Left ventricle myocardium inferior (tissue), 1 donor: ENCODE measurements at regions not wholly inside any gene's neighbourhood (a gene's known extent, or its start where the extent isn't known, plus 50 kb on each side); places are given as distances from the start of the nearest gene placed in this dataset.

Experiments used
- DNase-seq: peaks from one replicate; pipeline ENCODE4 v3.0.0-alpha.2; 2020
- H3K27ac ChIP-seq: fragments of 200-600 bp; replicated peaks from 2 replicates; pipeline ENCODE4 v1.8.0; 2021
- H3K27me3 ChIP-seq: fragments of 200-600 bp; 2 replicates; pipeline ENCODE4 v1.8.0; 2021; ENCODE audit warnings: low read depth
- H3K36me3 ChIP-seq: fragments of 200-600 bp; 2 replicates; pipeline ENCODE4 v1.8.0; 2021
- H3K4me1 ChIP-seq: fragments of 200-600 bp; 2 replicates; pipeline ENCODE4 v1.8.0; 2021
- H3K4me3 ChIP-seq: fragments of 200-600 bp; 2 replicates; pipeline ENCODE4 v1.8.0; 2021; ENCODE audit warnings: mild to moderate bottlenecking, moderate library complexity
- H3K9me3 ChIP-seq: fragments of 200-600 bp; replicated peaks from 2 replicates; pipeline ENCODE4 v1.8.0; 2021
- CTCF ChIP-seq: fragments of 200-600 bp; IDR thresholded peaks from 2 replicates; pipeline ENCODE4 v1.8.0; 2021; ENCODE audit warnings: antibody characterized with exemption, mild to moderate bottlenecking, borderline replicate concordance
- intact Hi-C: fragments of 100-400 bp; cut with micrococcal nuclease; formaldehyde crosslinking; loops from one replicate; pipeline ENCODE4 v1.11.0; 2022
- donor health status: DM: no; HTN: yes; CAD: no; lungs with severe emphysema.

GRCh38 chr14:84804468-84804867, 725.5 kb upstream of the FLRT2 start:
- no peak for DNase-seq
- no peaks in the 10 kb centered on the region for H3K36me3 ChIP-seq
- H3K9me3 ChIP-seq = no peaks in the 10 kb centered on the region
- intact Hi-C loops = no loop called here
- no peak for TF ChIP-seq CTCF
- no peaks in the 10 kb centered on the region for H3K27me3 ChIP-seq
- H3K4me3 ChIP-seq = no peak overlapping the region
- no peaks in the 10 kb centered on the region for H3K4me1 ChIP-seq
- no peak overlapping the region for H3K27ac ChIP-seq

- H3K9me3 ChIP-seq = no peaks in the 10 kb centered on the region
- intact Hi-C loops = no loop called here
- DNase-seq = no peak
- H3K36me3 ChIP-seq = no peaks in the 10 kb centered on the region
- H3K4me3 ChIP-seq = no peak overlapping the region
- H3K27me3 ChIP-seq = no peaks in the 10 kb centered on the region
- no peaks in the 10 kb centered on the region for H3K4me1 ChIP-seq
- no peak for TF ChIP-seq CTCF
- H3K27ac ChIP-seq = no peak overlapping the region
Measured at GRCh38 chr14:84804895-84805294, 725.0 kb upstream of the FLRT2 start.

GRCh38 chr14:84806181-84806580, 723.8 kb upstream of the FLRT2 start:
- no peak for TF ChIP-seq CTCF
- Histone ChIP-seq H3K4me3 (no peak overlapping the region), H3K27me3 (no peaks in the 10 kb centered on the region), H3K9me3 (no peaks in the 10 kb centered on the region), H3K27ac (no peak overlapping the region), H3K36me3 (no peaks in the 10 kb centered on the region), H3K4me1 (no peaks in the 10 kb centered on the region)
- no peak for DNase-seq
- intact Hi-C loops = no loop called here

- no peaks in the 10 kb centered on the region for H3K9me3 ChIP-seq
- H3K4me1 ChIP-seq = no peaks in the 10 kb centered on the region
- intact Hi-C loops = no loop called here
- TF ChIP-seq CTCF = no peak
- H3K4me3 ChIP-seq = no peak overlapping the region
- DNase-seq = no peak
- no peaks in the 10 kb centered on the region for H3K27me3 ChIP-seq
- H3K27ac ChIP-seq = no peak overlapping the region
- H3K36me3 ChIP-seq = no peaks in the 10 kb centered on the region
Measured at GRCh38 chr14:84806622-84807021, 723.3 kb upstream of the FLRT2 start.

- intact Hi-C loops = no loop called here
- H3K9me3 ChIP-seq = no peaks in the 10 kb centered on the region
- no peak overlapping the region for H3K4me3 ChIP-seq
- no peaks in the 10 kb centered on the region for H3K36me3 ChIP-seq
- no peak for TF ChIP-seq CTCF
- H3K27me3 ChIP-seq = no peaks in the 10 kb centered on the region
- no peaks in the 10 kb centered on the region for H3K4me1 ChIP-seq
- H3K27ac ChIP-seq = no peak overlapping the region
- DNase-seq = no peak
Measured at GRCh38 chr14:84807673-84808072, 722.3 kb upstream of the FLRT2 start.

GRCh38 chr14:84809158-84809557, 720.8 kb upstream of the FLRT2 start:
- DNase-seq = no peak
- Histone ChIP-seq H3K4me3 (no peak overlapping the region), H3K4me1 (no peaks in the 10 kb centered on the region), H3K27me3 (no peaks in the 10 kb centered on the region), H3K27ac (no peak overlapping the region), H3K9me3 (no peaks in the 10 kb centered on the region), H3K36me3 (no peaks in the 10 kb centered on the region)
- TF ChIP-seq CTCF = no peak
- intact Hi-C loops = no loop called here
